GM10248 (cell line): ENCODE measurements at regions not wholly inside any gene's neighbourhood (a gene's known extent, or its start where the extent isn't known, plus 50 kb on each side); places are given as distances from the start of the nearest gene placed in this dataset.

Source experiments
- CTCF ChIA-PET: fragments of 300-600 bp; sonication (Branson Sonifier 250); formaldehyde crosslinking; extraction: SDS; loops from one replicate; lab custom pipeline; 2021; ENCODE audit warnings: antibody characterized with exemption; lab: Yijun Ruan, JAX
- POLR2A ChIA-PET: fragments of 350-650 bp; sonication (Branson Sonifier 250); formaldehyde crosslinking; extraction: SDS; loops from one replicate; lab custom pipeline; 2020; ENCODE audit warnings: antibody characterized with exemption; lab: Yijun Ruan, JAX
- DNase-seq: peaks from one replicate; pipeline ENCODE4 v3.0.0; 2012; ENCODE audit errors: extremely low spot score
- CTCF ChIP-seq: IDR thresholded peaks from 2 replicates; pipeline ENCODE4 v1.5.1; 2012; ENCODE audit warnings: mild to moderate bottlenecking, low read depth; ENCODE audit errors: extremely low read depth, missing control alignments, control extremely low read depth

- ChIA-PET POLR2A (no interaction called here), CTCF (no interaction called here)
- no peak for DNase-seq
- TF ChIP-seq CTCF = no peak
These were observed 181.9 kb upstream of the ARG1 start for GRCh38 chr6:131391116-131391515.

DNA sequence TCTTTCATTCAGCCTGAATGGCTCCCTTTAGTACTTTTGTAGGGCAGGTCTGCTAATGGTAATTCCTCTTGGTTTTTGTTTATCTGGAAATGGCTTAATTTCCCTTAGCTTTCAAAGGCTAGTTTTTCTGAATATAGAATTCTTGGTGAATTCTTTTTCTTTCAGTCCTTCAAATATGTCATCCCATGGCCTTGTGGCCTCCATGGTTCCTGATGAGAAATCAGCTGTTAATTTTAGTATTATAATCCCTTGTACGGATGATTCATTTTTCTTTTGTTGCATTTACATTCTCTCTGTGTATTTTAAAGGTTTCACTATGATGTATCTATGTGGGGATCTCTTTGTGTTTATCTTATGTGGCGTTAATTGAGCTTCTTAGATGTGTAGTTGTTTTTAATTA lies 179.6 kb upstream of the ARG1 start:
- ChIA-PET POLR2A (no interaction called here), CTCF (interaction anchor here (0.7 kb wide), 1 partner anchor 9 kb away, joined by 3 read pairs; no protein-coding TSS in a partner anchor)
- no peak for DNase-seq
- TF ChIP-seq CTCF = no peak

GRCh38 chr6:131394768-131395432 lies 178.1 kb upstream of the ARG1 start:
- CTCF ChIA-PET = no interaction called here
- TF ChIP-seq CTCF = no peak
- POLR2A ChIA-PET = no interaction called here
- DNase-seq = no peak

- TF ChIP-seq CTCF = no peak
- CTCF ChIA-PET = interaction anchor here (1.0 to 2.6 kb wide), 4 partner anchors 10 to 230 kb away, joined by 3 to 9 read pairs (median 3); partner anchors contain the start of gene MED23
- no peak for DNase-seq
- POLR2A ChIA-PET = no interaction called here
These were observed 174.8 kb upstream of the ARG1 start for GRCh38 chr6:131398176-131398575.

DNA sequence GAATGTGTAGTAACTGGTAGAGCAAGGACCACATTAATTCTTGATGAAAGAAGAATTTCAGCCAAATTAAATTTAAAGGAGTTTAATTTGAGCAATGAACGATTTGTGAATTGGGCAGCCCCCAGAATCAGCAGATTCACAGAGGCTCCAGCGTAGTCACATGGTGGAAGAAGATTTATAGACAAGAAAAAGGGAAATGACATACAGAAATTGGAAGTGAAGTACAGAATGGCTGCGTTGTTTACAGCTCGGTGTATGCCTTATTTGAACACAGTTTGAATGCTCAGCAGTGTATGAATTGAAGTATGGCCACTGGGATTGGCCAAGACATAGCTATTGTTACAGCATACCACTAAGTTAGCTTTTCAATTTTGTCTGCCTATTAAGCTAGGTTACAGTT lies 173.6 kb upstream of the ARG1 start:
- ChIA-PET CTCF (interaction anchor here (2.6 kb wide), 1 partner anchor 11 kb away, joined by 9 read pairs; no protein-coding TSS in a partner anchor), POLR2A (no interaction called here)
- TF ChIP-seq CTCF = no peak
- DNase-seq = no peak

- no peak for DNase-seq
- TF ChIP-seq CTCF = no peak
- POLR2A ChIA-PET = no interaction called here
- CTCF ChIA-PET = interaction anchor here (2.0 kb wide), 1 partner anchor 11 kb away, joined by 6 read pairs; no protein-coding TSS in a partner anchor
These were observed 172.8 kb upstream of the ARG1 start for GRCh38 chr6:131400054-131400778.
